Activated naive CD4-positive, alpha-beta T cell treated with anti-CD3 and anti-CD28 coated beads, Interleukin-2, amount 50 U/mL, for 24 hours (primary cell): ENCODE measurements at regions not wholly inside any gene's neighbourhood (a gene's known extent, or its start where the extent isn't known, plus 50 kb on each side); places are given as distances from the start of the nearest gene placed in this dataset.
A peak's percentile ranks its signal among the peaks of the same experiment; 100 is the strongest.

ENCODE experiments used
- H3K27ac Mint-ChIP-seq: one replicate; pipeline ENCODE4 v1.8.0; 2021; ENCODE audit warnings: mild to moderate bottlenecking, mixed read lengths
- H3K27me3 Mint-ChIP-seq: one replicate; pipeline ENCODE4 v1.8.0; 2021; ENCODE audit warnings: mixed read lengths
- H3K36me3 Mint-ChIP-seq: one replicate; pipeline ENCODE4 v1.8.0; 2021; ENCODE audit warnings: mixed read lengths
- H3K4me1 Mint-ChIP-seq: one replicate; pipeline ENCODE4 v1.8.0; 2021; ENCODE audit warnings: mixed read lengths
- H3K4me3 Mint-ChIP-seq: one replicate; pipeline ENCODE4 v1.8.0; 2021; ENCODE audit warnings: mild to moderate bottlenecking, mixed read lengths
- H3K9me3 Mint-ChIP-seq: one replicate; pipeline ENCODE4 v1.8.0; 2021; ENCODE audit warnings: mixed read lengths

GRCh38 chr18:75133721-75134610, 75.0 kb downstream of the PTGR3 start:
- Mint-ChIP-seq H3K4me3 (no peak overlapping the region), H3K27ac (no peak overlapping the region), H3K27me3 (no peaks in the 10 kb centered on the region), H3K4me1 (no peaks in the 10 kb centered on the region), H3K36me3 (no peaks in the 10 kb centered on the region), H3K9me3 (no peaks in the 10 kb centered on the region)

GRCh38 chr18:75132931-75133525, 75.9 kb downstream of the PTGR3 start:
- H3K4me3 Mint-ChIP-seq = no peak overlapping the region
- no peaks in the 10 kb centered on the region for H3K36me3 Mint-ChIP-seq
- H3K27ac Mint-ChIP-seq = no peak overlapping the region
- no peaks in the 10 kb centered on the region for H3K4me1 Mint-ChIP-seq
- no peaks in the 10 kb centered on the region for H3K9me3 Mint-ChIP-seq
- H3K27me3 Mint-ChIP-seq = no peaks in the 10 kb centered on the region

- H3K4me1 Mint-ChIP-seq = no peaks in the 10 kb centered on the region
- H3K4me3 Mint-ChIP-seq = no peak overlapping the region
- no peaks in the 10 kb centered on the region for H3K9me3 Mint-ChIP-seq
- no peak overlapping the region for H3K27ac Mint-ChIP-seq
- H3K27me3 Mint-ChIP-seq = no peaks in the 10 kb centered on the region
- no peaks in the 10 kb centered on the region for H3K36me3 Mint-ChIP-seq
Measured at GRCh38 chr18:75132098-75132870, 76.7 kb downstream of the PTGR3 start.

- H3K27me3 Mint-ChIP-seq = no peaks in the 10 kb centered on the region
- H3K4me3 Mint-ChIP-seq = no peak overlapping the region
Measured at GRCh38 chr18:75131381-75132000, 77.4 kb downstream of the PTGR3 start.

GRCh38 chr18:75130591-75131328, 78.2 kb downstream of the PTGR3 start:
- Mint-ChIP-seq H3K36me3 (no peaks in the 10 kb centered on the region), H3K4me3 (no peak overlapping the region), H3K9me3 (no peaks in the 10 kb centered on the region), H3K27me3 (no peaks in the 10 kb centered on the region), H3K27ac (no peak overlapping the region), H3K4me1 (peaks cover 8% of the 10 kb centered on the region)

More at GRCh38 chr18:75131381-75132000, 77.4 kb downstream of the PTGR3 start:
- no peaks in the 10 kb centered on the region for H3K9me3 Mint-ChIP-seq
- no peak overlapping the region for H3K27ac Mint-ChIP-seq
- H3K4me1 Mint-ChIP-seq = peaks cover 2% of the 10 kb centered on the region
- H3K36me3 Mint-ChIP-seq = no peaks in the 10 kb centered on the region

- H3K4me1 Mint-ChIP-seq = peaks cover 8% of the 10 kb centered on the region
- H3K4me3 Mint-ChIP-seq = no peak overlapping the region
- no peaks in the 10 kb centered on the region for H3K36me3 Mint-ChIP-seq
- H3K9me3 Mint-ChIP-seq = no peaks in the 10 kb centered on the region
- H3K27ac Mint-ChIP-seq = peak overlapping the region; percentile 20
- H3K27me3 Mint-ChIP-seq = no peaks in the 10 kb centered on the region
Measured at GRCh38 chr18:75129717-75130477, 79.0 kb downstream of the PTGR3 start.

- H3K27me3 Mint-ChIP-seq = no peaks in the 10 kb centered on the region
- H3K4me3 Mint-ChIP-seq = no peak overlapping the region
- H3K9me3 Mint-ChIP-seq = no peaks in the 10 kb centered on the region
- no peaks in the 10 kb centered on the region for H3K36me3 Mint-ChIP-seq
- peaks cover 8% of the 10 kb centered on the region for H3K4me1 Mint-ChIP-seq
- H3K27ac Mint-ChIP-seq = no peak overlapping the region
Measured at GRCh38 chr18:75128911-75129716, 79.8 kb downstream of the PTGR3 start.

- Mint-ChIP-seq H3K27me3 (no peaks in the 10 kb centered on the region), H3K4me3 (no peak overlapping the region), H3K27ac (no peak overlapping the region), H3K9me3 (no peaks in the 10 kb centered on the region), H3K36me3 (no peaks in the 10 kb centered on the region), H3K4me1 (peaks cover 8% of the 10 kb centered on the region)
Measured at GRCh38 chr18:75128051-75128605, 80.8 kb downstream of the PTGR3 start.

GRCh38 chr18:75127143-75128021, 81.6 kb downstream of the PTGR3 start:
- Mint-ChIP-seq H3K4me3 (no peak overlapping the region), H3K27me3 (no peaks in the 10 kb centered on the region), H3K27ac (no peak overlapping the region), H3K36me3 (no peaks in the 10 kb centered on the region), H3K4me1 (peaks cover 8% of the 10 kb centered on the region), H3K9me3 (no peaks in the 10 kb centered on the region)

GRCh38 chr18:75125382-75126331, 83.3 kb downstream of the PTGR3 start:
- Mint-ChIP-seq H3K27me3 (no peaks in the 10 kb centered on the region), H3K36me3 (no peaks in the 10 kb centered on the region), H3K27ac (no peak overlapping the region), H3K4me3 (no peak overlapping the region), H3K4me1 (peaks cover 8% of the 10 kb centered on the region), H3K9me3 (no peaks in the 10 kb centered on the region)

- Mint-ChIP-seq H3K9me3 (no peaks in the 10 kb centered on the region), H3K4me1 (peaks cover 8% of the 10 kb centered on the region), H3K36me3 (no peaks in the 10 kb centered on the region), H3K27me3 (no peaks in the 10 kb centered on the region), H3K27ac (no peak overlapping the region), H3K4me3 (no peak overlapping the region)
Measured at GRCh38 chr18:75124991-75125381, 84.0 kb downstream of the PTGR3 start.

GRCh38 chr18:75124551-75124950, 84.4 kb downstream of the PTGR3 start:
- Mint-ChIP-seq H3K36me3 (no peaks in the 10 kb centered on the region), H3K27me3 (no peaks in the 10 kb centered on the region), H3K9me3 (no peaks in the 10 kb centered on the region), H3K4me1 (peaks cover 8% of the 10 kb centered on the region), H3K27ac (peak overlapping the region; percentile 2), H3K4me3 (no peak overlapping the region)
